ENCODE measurements at regions not wholly inside any gene's neighbourhood (a gene's known extent, or its start where the extent isn't known, plus 50 kb on each side); places are given as distances from the start of the nearest gene placed in this dataset.

- TF ChIP-seq SUZ12 (IDR thresholded peaks at IDR 0.05), result no peak
- no peak for TF ChIP-seq CTBP1 (IDR thresholded peaks at IDR 0.05; ENCODE audit: borderline replicate concordance)
- TF ChIP-seq ARNT (IDR thresholded peaks at IDR 0.05), result no peak
- no peak for DNase-seq (ENCODE audit: extremely low spot score)
- ChIA-PET CTCF (no interaction called here), POLR2A (no interaction called here)
Measured at GRCh38 chr3:188060264-188060835, 93.6 kb upstream of the LPP start.

DNA sequence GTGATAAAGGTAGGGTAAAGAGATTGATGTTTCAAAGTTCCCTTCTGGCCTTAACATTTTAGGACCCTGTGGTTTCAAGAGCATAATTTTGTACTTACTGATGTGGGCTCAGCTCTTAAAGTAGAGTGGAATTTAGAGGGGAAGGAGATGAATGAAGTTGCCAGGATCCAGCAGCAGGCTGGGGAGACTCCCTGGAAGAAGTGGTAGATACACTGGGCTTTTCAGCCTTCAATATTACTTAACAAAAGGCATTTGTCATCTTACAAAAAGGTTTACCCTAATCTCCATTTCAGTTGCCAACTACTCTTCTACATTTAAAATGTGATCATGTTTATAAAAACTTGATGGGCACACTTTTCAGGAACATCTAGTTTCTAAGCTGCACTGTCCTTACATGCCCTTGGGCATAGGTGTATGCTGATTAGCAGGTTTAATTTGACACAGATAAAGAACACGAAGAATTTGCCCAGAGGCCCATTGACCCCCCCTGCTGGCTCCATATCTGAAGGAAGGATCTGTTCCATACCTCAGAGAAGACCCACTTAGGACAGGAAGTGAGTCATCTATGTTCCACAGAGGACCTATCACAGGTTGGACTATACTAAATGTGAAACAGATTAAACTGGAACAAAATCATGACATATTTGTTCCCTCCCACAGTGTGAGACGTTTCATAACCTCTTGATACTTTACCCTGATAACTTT lies 93.0 kb upstream of the LPP start:
- no peak for DNase-seq (ENCODE audit: extremely low spot score)
- TF ChIP-seq L3MBTL2 (conservative IDR thresholded peaks at IDR 0.05) (no peak), SUZ12 (IDR thresholded peaks at IDR 0.05) (no peak), LEF1 (IDR thresholded peaks at IDR 0.05; ENCODE audit: borderline replicate concordance) (no peak), FOXK2 (IDR thresholded peaks at IDR 0.05) (no peak), ARNT (IDR thresholded peaks at IDR 0.05) (no peak), FOXM1 (IDR thresholded peaks at IDR 0.05; ENCODE audit: borderline replicate concordance) (no peak)
- TF ChIP-seq, protein P1, sequence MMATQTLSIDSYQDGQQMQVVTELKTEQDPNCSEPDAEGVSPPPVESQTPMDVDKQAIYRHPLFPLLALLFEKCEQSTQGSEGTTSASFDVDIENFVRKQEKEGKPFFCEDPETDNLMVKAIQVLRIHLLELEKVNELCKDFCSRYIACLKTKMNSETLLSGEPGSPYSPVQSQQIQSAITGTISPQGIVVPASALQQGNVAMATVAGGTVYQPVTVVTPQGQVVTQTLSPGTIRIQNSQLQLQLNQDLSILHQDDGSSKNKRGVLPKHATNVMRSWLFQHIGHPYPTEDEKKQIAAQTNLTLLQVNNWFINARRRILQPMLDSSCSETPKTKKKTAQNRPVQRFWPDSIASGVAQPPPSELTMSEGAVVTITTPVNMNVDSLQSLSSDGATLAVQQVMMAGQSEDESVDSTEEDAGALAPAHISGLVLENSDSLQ (IDR thresholded peaks at IDR 0.05), result no peak
- ChIA-PET POLR2A (no interaction called here), CTCF (interaction anchor here (0.6 kb wide), 1 partner anchor 312 kb away, joined by 5 read pairs; no protein-coding TSS in a partner anchor)

- ChIA-PET CTCF (no interaction called here), POLR2A (no interaction called here)
- no peak for DNase-seq (ENCODE audit: extremely low spot score)
- TF ChIP-seq SP1 (IDR thresholded peaks at IDR 0.05) (no peak), HDGF (IDR thresholded peaks at IDR 0.05; ENCODE audit: borderline replicate concordance) (no peak)
- TF ChIP-seq, protein P1 (IDR thresholded peaks at IDR 0.05), result no peak
Measured at GRCh38 chr3:188062216-188062615, 91.7 kb upstream of the LPP start.

DNA sequence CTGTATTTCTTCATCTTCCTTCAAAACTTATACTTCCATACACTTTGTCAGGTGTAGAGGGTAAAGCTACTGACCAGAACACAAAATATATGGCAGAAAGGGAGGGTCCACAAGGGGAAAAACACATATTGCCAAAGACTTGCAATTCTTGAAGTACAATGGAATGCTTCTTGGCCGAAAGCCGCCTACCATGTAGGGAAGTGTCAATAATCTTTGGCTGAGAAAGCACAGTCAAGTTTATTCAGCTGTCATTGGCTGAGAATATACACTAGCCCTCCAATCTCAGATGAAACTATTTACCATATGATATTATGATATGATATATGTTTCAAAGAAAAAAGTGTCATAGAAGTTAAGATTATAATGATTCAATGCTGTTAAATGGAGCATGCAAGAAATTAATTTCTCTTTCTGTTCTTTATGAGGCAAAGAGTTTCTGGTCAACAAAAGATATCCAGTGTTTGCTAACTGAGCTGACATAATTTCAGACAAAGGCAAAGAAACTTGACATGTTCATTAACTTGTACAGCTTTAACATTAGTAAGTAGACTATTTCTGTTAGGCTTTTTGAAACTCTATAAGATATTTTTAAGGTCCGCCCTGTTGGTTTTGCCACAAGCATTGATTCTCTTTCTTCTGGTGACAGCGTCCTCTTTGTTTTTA lies 89.0 kb upstream of the LPP start:
- ChIA-PET POLR2A (no interaction called here), CTCF (no interaction called here)
- no peak for DNase-seq (ENCODE audit: extremely low spot score)
- no peak for TF ChIP-seq FOXM1 (IDR thresholded peaks at IDR 0.05; ENCODE audit: borderline replicate concordance)
- no peak for TF ChIP-seq L3MBTL2 (conservative IDR thresholded peaks at IDR 0.05)
- TF ChIP-seq ARNT (IDR thresholded peaks at IDR 0.05), result no peak
- no peak for TF ChIP-seq FOXK2 (IDR thresholded peaks at IDR 0.05)
- TF ChIP-seq, protein P1 (IDR thresholded peaks at IDR 0.05), result no peak
- no peak for TF ChIP-seq LEF1 (IDR thresholded peaks at IDR 0.05; ENCODE audit: borderline replicate concordance)

DNA sequence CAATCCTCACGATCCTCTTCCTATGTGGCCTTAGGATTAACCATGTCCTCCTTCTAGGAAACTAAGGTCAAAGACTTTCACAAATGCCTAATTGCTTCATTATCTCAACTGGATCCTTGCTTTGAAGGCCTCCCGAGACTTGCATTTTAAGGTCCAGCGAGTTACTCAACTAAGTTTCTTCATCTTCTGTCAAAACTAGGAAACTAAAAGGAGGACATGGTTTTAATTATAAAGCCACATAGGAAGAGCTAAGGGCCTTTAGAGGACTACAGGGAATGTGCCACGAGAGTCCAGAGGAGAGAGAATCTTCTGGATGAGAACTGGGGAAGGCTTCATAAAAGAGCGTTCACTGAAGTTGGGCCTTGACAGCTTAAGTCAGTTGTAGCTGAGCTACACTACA lies 87.8 kb upstream of the LPP start:
- CTCF ChIA-PET, result no interaction called here
- DNase-seq (ENCODE audit: extremely low spot score), result no peak
- TF ChIP-seq FOXA1 (IDR thresholded peaks at IDR 0.05) (no peak), FOXK2 (IDR thresholded peaks at IDR 0.05) (no peak), SP1 (IDR thresholded peaks at IDR 0.05) (no peak), SUZ12 (IDR thresholded peaks at IDR 0.05) (no peak), L3MBTL2 (conservative IDR thresholded peaks at IDR 0.05) (no peak), NFRKB (IDR thresholded peaks at IDR 0.05) (no peak)
- TF ChIP-seq, protein P1 (IDR thresholded peaks at IDR 0.05), result no peak
- POLR2A ChIA-PET, result no interaction called here

- no peak for TF ChIP-seq FOXK2 (IDR thresholded peaks at IDR 0.05)
- no peak for TF ChIP-seq HDGF (IDR thresholded peaks at IDR 0.05; ENCODE audit: borderline replicate concordance)
- TF ChIP-seq SUZ12 (IDR thresholded peaks at IDR 0.05), result no peak
- no peak for TF ChIP-seq LEF1 (IDR thresholded peaks at IDR 0.05; ENCODE audit: borderline replicate concordance)
- no peak for TF ChIP-seq ARNT (IDR thresholded peaks at IDR 0.05)
- no peak for TF ChIP-seq FOXM1 (IDR thresholded peaks at IDR 0.05; ENCODE audit: borderline replicate concordance)
- no peak for TF ChIP-seq FOXA1 (IDR thresholded peaks at IDR 0.05)
- no peak for TF ChIP-seq SP1 (IDR thresholded peaks at IDR 0.05)
- TF ChIP-seq ZNF384 (IDR thresholded peaks at IDR 0.05), result no peak
- no peak for TF ChIP-seq L3MBTL2 (conservative IDR thresholded peaks at IDR 0.05)
- TF ChIP-seq, protein P1 (IDR thresholded peaks at IDR 0.05), result no peak
- no peak for TF ChIP-seq BHLHE40 (IDR thresholded peaks at IDR 0.05; ENCODE audit: borderline replicate concordance)
- no peak for TF ChIP-seq TARDBP (IDR thresholded peaks at IDR 0.05)
- TF ChIP-seq CTBP1 (IDR thresholded peaks at IDR 0.05; ENCODE audit: borderline replicate concordance), result no peak
- TF ChIP-seq ELF4 (IDR thresholded peaks at IDR 0.05), result no peak
- no peak for TF ChIP-seq NFRKB (IDR thresholded peaks at IDR 0.05)
- ChIA-PET CTCF (no interaction called here), POLR2A (no interaction called here)
- no peak for DNase-seq (ENCODE audit: extremely low spot score)
Measured at GRCh38 chr3:188067932-188068331, 86.0 kb upstream of the LPP start.

All from HEK293T (cell line).